Gastroesophageal sphincter (tissue), 3 donors: ENCODE measurements at regions not wholly inside any gene's neighbourhood (a gene's known extent, or its start where the extent isn't known, plus 50 kb on each side); places are given as distances from the start of the nearest gene placed in this dataset.

Experiments
- EP300 ChIP-seq: sonication (generic); formaldehyde crosslinking; IDR thresholded peaks from one replicate; pipeline ENCODE4 v1.6.1; 2017; ENCODE audit warnings: antibody characterized with exemption, mild to moderate bottlenecking
- POLR2A ChIP-seq, 2 donors: fragments of 450-650 bp; IDR thresholded peaks; one replicate each; pipeline ENCODE4 v1.6.1; 2017; ENCODE audit warnings: antibody characterized with exemption in 2 of 2, mild to moderate bottlenecking in 2 of 2, moderate library complexity in 1 of 2
- POLR2AphosphoS5 ChIP-seq: sonication (generic); formaldehyde crosslinking; IDR thresholded peaks from one replicate; pipeline ENCODE4 v1.6.1; 2017; ENCODE audit warnings: antibody characterized with exemption
- TF ChIP-seq, protein P1 (sequence below), 4 experiments: fragments of 200-600 bp in 2 of 4; fragments of 450-650 bp in 2 of 4; sonication (generic) in 1 of 4; IDR thresholded peaks; one replicate each; pipeline ENCODE4 v1.5.1; 2017 to 2019; ENCODE audit warnings: antibody characterized with exemption in 4 of 4, mild to moderate bottlenecking in 2 of 4, moderate library complexity in 2 of 4

DNA sequence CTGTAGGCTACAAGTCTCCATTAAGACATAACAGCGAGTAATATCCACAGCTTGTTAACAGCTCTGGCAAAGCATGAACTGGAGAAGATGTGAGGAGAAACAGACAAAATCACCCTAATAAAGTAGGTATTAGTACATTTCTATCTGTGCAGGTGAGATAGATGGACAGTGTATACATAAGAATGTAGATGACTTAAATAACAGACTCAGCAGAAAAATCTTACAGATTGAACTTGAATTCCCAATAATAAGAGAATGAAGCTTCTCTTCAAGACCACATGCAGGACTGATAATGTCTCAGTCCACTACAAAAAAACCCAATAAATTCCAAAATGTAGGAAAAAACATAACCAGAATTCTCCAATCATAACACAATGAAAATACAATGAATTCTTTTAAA lies 153.0 kb downstream of the IRX2 start:
- TF ChIP-seq, protein P1, sequence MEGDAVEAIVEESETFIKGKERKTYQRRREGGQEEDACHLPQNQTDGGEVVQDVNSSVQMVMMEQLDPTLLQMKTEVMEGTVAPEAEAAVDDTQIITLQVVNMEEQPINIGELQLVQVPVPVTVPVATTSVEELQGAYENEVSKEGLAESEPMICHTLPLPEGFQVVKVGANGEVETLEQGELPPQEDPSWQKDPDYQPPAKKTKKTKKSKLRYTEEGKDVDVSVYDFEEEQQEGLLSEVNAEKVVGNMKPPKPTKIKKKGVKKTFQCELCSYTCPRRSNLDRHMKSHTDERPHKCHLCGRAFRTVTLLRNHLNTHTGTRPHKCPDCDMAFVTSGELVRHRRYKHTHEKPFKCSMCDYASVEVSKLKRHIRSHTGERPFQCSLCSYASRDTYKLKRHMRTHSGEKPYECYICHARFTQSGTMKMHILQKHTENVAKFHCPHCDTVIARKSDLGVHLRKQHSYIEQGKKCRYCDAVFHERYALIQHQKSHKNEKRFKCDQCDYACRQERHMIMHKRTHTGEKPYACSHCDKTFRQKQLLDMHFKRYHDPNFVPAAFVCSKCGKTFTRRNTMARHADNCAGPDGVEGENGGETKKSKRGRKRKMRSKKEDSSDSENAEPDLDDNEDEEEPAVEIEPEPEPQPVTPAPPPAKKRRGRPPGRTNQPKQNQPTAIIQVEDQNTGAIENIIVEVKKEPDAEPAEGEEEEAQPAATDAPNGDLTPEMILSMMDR (IDR thresholded peaks at IDR 0.05), result no peak
- TF ChIP-seq EP300, result no peak
- no peak for TF ChIP-seq POLR2A (IDR thresholded peaks at IDR 0.05)
- no peak for TF ChIP-seq POLR2AphosphoS5
